GM19324 (cell line): ENCODE measurements at regions not wholly inside any gene's neighbourhood (a gene's known extent, or its start where the extent isn't known, plus 50 kb on each side); places are given as distances from the start of the nearest gene placed in this dataset.
"Not testable (repeated sequence)": the region's sequence is repeated elsewhere in the genome, so short reads cannot be mapped to it uniquely, and the experiment has no call there.

Experiments used
- ATAC-seq: cut with Tn5 transposase; IDR thresholded peaks from one replicate; pipeline ENCODE4 v1.9.1; 2021; ENCODE audit warnings: mild to moderate bottlenecking, moderate library complexity; ENCODE audit not compliant: unreplicated experiment, low FRiP score

GRCh38 chr19:28611227-28611914 lies 601.6 kb downstream of the UQCRFS1 start:
- not testable (repeated sequence) for ATAC-seq

- no peak for ATAC-seq
These were observed 602.2 kb downstream of the UQCRFS1 start for GRCh38 chr19:28610731-28611130.

- ATAC-seq: no peak
These were observed 603.0 kb downstream of the UQCRFS1 start for GRCh38 chr19:28609944-28610343.

DNA sequence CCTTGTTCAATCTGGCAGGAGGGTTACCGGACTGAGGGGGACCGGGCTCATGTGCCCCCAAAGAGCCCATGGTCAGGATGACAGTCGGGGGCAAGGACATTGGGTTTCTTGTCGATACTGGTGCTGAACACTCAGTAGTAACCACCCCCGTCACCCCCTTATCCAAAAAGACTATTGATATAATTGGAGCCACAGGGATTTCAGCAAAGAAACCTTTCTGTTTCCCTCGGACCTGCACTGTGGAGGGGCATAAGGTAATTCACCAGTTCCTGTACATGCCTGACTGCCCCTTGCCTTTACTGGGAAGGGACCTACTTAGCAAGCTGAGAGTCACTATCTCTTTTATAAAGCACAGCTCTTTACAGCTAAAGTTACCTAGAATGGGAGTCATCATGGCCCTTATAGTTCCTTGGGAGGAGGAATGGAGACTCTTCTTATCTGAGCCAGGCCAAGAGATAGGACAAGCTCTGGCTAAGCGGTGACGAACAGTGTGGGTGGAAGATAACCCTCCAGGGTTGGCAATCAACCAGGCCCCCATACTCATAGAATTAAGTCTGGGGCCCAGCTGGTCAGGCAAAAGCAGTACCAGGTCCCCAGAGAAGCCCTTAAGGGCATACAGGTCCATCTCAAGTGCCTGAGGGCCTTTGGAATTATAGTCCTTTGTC lies 603.7 kb downstream of the UQCRFS1 start:
- no peak for ATAC-seq

GRCh38 chr19:28608292-28608691 lies 604.7 kb downstream of the UQCRFS1 start:
- no peak for ATAC-seq

DNA sequence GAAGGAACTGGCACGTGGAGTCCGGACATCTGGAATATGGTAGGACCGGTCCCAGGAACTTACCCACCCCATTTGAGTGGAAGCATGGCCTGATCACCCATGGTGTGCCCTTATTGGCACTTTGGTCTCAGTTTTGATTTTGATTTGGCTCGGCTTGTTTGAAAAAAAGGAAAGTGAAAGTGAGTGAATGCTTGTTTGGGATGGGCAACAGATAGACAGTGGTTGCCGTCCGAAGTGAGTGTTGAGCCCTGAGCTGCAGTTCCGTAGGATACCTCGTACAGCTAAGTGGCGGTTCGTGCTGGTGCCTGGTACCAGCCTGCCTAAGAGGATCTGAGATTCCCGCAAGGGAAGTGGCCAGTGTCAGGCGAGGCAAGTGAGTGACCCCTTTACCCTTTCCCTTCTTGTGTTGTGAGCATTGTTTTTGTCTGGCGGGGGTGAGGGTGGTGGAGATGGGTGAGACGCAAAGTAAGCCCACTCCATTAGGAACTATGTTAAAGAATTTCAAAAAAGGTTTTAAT lies 605.8 kb downstream of the UQCRFS1 start:
- no peak for ATAC-seq

DNA sequence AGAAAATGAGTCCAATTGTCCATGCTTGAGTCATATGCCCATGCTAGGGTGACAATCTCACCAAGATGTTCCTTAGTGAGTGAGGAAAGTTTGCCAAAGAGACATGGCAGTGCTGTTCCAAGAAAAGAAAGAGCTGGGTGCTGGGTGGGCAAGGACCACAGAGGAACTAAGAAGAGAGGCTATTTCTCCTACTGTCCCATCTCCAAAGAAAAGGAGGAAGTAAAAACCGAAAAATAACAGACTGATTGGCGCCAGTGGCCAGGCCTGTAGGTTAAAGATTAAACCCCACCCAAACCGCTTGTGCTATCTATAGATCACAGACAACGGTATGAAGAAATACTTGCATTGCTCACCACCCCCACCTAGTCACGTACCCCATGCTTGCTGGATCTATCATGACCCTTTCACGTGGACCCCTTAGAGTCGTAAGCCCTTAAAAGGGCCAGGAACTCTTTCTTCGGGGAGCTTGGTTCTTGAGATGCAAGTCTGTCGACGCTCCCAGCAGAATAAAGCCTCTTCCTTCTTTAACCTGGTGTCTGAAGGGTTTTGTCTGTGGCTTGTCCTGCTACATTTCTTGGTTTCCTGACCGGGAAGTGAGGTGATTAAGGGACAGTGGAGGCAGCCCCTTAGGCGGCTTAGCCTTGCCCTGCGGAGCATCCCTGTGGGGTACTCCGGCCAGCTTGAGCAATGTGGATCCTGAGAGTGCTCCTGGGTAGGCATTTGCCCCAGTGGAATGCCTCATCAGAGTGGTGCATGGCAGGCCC lies 606.5 kb downstream of the UQCRFS1 start:
- no peak for ATAC-seq

- no peak for ATAC-seq
These were observed 607.3 kb downstream of the UQCRFS1 start for GRCh38 chr19:28605501-28606268.

- ATAC-seq: no peak
These were observed 609.5 kb downstream of the UQCRFS1 start for GRCh38 chr19:28603453-28603852.

DNA sequence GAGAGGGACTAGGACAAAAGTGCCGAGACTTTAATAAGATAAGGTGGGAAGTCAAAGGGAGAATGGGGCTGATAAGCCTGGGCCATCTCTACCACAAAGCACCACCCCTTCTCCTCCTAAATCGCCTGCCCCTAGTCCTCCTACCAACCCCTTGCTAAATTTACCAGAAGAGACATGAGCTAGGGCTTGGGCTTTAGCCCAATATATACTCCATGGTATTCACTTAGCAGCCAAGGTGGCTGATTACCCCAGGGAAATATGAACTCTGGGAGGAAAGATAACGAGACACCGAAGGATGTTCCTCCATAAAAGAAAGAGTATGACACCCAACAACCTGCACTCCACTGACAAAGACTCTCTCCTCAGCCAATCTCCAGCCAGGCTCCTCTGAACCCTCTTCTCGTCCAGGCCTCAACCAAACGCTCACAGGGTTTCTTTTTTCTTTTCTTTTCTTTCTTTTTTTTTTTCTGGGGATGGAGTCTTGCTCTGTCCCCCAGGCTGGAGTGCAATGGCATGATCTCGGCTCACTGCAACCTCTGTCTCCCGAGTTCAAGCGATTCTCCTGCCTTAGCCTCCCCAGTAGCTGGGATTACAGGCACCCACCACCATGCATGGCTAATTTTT lies 610.2 kb downstream of the UQCRFS1 start:
- ATAC-seq: no peak

DNA sequence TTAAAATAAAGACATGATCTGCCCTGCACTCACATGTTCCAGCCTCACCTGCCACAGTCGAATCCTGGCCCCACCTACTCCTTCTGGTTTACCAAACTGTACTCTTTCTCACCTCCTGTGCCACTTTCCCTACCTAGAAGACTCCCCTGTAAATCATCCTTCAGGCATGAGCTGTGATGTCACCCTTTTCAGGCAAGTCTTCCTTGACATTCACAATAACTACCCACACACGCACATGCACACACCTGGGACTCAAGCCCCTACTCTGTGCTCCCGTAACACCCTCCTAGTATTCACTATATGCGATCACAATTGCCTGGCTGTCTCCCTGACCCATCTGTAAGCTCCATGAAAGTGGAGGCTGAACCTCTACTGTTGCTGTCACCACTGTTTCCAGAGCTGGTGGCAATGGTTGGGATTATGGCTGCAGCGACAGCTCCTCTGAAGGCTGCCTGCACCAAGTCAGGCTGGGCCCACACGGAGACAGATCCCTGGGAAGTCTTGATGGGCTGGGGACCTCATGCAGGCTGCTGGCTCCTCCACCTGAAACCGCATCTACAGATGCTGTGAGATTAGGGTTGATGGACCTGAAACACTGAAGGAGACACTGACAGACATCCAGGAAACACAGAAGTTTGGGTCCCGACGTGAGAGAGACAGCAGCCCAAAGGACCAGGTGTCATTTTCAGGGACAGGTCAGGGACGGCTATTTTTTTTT lies 611.1 kb downstream of the UQCRFS1 start:
- ATAC-seq: no peak

GRCh38 chr19:28598861-28599260 lies 614.1 kb downstream of the UQCRFS1 start:
- ATAC-seq: no peak

DNA sequence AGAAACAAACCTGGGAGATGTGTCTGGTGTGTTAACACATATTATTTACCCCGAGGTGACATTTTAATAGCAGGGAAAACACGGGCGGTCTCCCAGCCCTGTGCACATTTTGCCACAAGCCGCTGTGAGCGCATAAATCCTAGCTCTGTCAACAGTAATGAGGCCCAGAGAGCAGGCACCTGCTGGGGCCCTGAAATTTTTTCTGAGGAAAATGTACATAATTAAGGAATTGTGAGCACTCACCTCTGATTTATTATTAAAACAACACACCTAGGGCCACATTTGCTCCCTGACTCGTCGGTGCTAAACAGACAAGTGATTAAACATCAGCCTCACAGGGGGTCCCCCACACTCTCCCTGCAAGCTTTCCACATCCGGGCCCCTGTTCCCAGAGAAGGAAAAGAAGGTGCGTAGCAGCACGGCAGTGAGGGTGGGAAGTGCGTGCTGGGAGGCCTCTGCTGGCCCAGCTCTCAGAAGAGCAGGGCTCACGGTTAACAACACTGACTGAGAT lies 616.3 kb downstream of the UQCRFS1 start:
- ATAC-seq: no peak

GRCh38 chr19:28595722-28596480 lies 617.0 kb downstream of the UQCRFS1 start:
- no peak for ATAC-seq

DNA sequence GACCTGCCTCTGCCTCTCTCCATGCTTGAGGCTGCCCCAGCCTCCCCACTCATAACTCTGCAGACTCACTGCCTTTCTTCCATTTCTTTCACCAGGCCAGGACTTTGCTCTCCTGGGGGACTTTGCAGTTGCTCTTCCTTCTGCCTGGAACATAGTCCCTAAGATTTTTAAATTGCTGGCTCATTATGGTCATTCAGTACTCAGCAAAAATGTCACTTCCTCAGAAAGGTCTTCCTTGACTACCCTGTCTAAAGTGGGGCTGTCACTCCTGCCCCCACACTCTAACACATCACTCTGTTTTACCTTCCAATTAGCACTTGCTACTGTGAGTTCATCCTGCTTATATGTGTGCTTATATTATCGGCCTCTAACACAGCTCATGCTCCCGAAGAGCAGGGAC lies 618.2 kb downstream of the UQCRFS1 start:
- no peak for ATAC-seq

- ATAC-seq: not testable (repeated sequence)
These were observed 623.0 kb downstream of the UQCRFS1 start for GRCh38 chr19:28589991-28590411.

DNA sequence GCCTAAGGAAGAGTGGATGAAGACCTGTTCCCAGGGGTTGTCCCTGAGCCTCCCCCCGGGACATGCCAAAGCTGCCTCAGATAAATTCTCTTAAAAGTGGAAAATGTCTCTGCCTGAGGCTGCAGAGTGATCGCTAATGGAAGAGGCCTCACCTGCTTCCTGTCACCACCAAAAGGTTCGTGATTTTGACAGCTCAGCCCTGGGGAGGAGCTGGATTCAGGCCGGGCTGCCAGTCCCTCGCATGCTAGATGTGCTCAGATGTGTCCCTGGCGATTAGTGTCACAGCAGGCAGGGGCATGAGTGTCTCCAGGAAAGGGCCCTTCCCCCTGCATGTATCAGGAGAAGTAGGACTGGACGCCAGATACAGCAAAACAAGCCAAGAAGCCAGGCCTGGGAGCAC lies 626.5 kb downstream of the UQCRFS1 start:
- no peak for ATAC-seq

GRCh38 chr19:28585796-28586195 lies 627.2 kb downstream of the UQCRFS1 start:
- ATAC-seq: no peak

DNA sequence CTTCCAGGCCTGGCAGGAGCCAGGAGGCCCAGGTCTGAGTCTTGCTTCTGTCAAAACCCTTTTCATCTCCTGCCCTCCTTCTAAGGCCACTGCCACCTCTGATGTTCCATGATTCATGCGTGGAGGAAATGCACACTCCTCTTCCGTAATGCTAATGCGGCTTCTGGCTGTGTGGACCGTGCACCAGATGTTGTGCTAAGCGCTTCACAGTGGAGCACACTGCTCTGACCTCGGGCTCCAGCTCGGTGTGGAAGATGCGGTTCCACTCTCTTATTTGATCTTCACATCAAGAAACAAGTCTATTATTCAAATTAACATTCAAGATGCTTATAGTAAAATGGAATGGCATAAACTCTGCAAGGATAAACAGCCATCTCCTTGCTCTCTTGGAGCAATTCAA lies 629.2 kb downstream of the UQCRFS1 start:
- no peak for ATAC-seq
